Fibroblast of lung (primary cell): ENCODE measurements at regions not wholly inside any gene's neighbourhood (a gene's known extent, or its start where the extent isn't known, plus 50 kb on each side); places are given as distances from the start of the nearest gene placed in this dataset.

Experiments used
- CTCF ChIP-seq, 2 donors: IDR thresholded peaks in 1 of 2; conservative IDR thresholded peaks in 1 of 2; 1 replicate in 1 of 2; 2 replicates in 1 of 2; pipeline ENCODE4 v1.5.1; 2011 to 2012; ENCODE audit warnings: low read length in 2 of 2, control low read depth in 1 of 2, inconsistent platforms in 1 of 2, low read depth in 1 of 2, mild to moderate bottlenecking in 1 of 2
- EZH2 ChIP-seq: IDR thresholded peaks from 2 replicates; pipeline ENCODE4 v1.5.1; 2012; ENCODE audit warnings: low read length, control low read depth, mild to moderate bottlenecking; ENCODE audit errors: missing control alignments

GRCh38 chr1:213585402-213585801, 402.4 kb upstream of the PROX1 start:
- TF ChIP-seq EZH2 (no peak), CTCF (conservative IDR thresholded peaks at IDR 0.05 in 1 of 2, IDR thresholded peaks at IDR 0.05 in 1 of 2; ENCODE audit: low read depth in 1 of 2, low read length in 2 of 2) (no peak)
